Urinary bladder (tissue), 3 donors: ENCODE measurements at regions not wholly inside any gene's neighbourhood (a gene's known extent, or its start where the extent isn't known, plus 50 kb on each side); places are given as distances from the start of the nearest gene placed in this dataset.

Source experiments
- DNase-seq: peaks from one replicate; pipeline ENCODE4 v3.0.0-alpha.2; 2015; ENCODE audit errors: extremely low spot score
- H3K27ac ChIP-seq: one replicate; pipeline ENCODE4 v1.5.1; 2013; ENCODE audit warnings: low read depth, mild to moderate bottlenecking, moderate library complexity
- H3K36me3 ChIP-seq: one replicate; pipeline ENCODE4 v1.6.1; 2013; ENCODE audit warnings: mild to moderate bottlenecking, moderate library complexity; ENCODE audit not compliant: insufficient read depth
- H3K4me1 ChIP-seq: one replicate; pipeline ENCODE4 v1.6.1; 2013; ENCODE audit warnings: mild to moderate bottlenecking, moderate library complexity; ENCODE audit not compliant: insufficient read depth
- H3K4me3 ChIP-seq: one replicate; pipeline ENCODE4 v1.5.1; 2013; ENCODE audit warnings: low read depth, low read length
- WGBS: extraction: QIAGEN DNeasy Blood & Tissue Kit; methylation state at CpG from one replicate; pipeline ENCODE4 v1.1.7; 2013; 5-methylcytosine and 5-hydroxymethylcytosine counted together
- donor health status: healthy with polysubstance abuse.
- donor health status: healthy.

GRCh38 chr22:48876951-48877350 lies 950.7 kb downstream of the BRD1 start:
- Histone ChIP-seq H3K4me1 (no peaks in the 10 kb centered on the region), H3K4me3 (no peak overlapping the region), H3K36me3 (no peaks in the 10 kb centered on the region), H3K27ac (no peak overlapping the region)
- WGBS, result 74% methylated on average over 4 of the region's 4 CpGs
- DNase-seq, result no peak

DNA sequence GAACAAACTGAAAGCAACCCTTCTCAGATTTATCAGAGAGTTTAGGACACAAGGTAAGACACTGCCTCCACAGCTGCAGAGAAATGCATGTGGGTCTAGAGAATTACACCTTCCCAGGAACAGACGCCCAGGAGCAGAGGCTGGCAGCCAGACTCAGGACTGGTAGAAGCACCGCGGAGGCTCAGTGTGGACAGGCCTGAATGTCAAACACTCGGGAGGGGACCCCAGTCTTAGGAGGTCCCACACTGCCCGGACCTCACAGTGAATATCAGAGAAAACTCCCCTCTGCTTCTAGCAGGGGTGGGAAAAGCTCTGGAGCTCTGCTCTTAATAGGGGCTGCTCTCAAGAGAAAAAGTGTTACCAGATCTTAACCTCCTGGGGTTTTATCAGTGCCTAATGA lies 952.7 kb downstream of the BRD1 start:
- Histone ChIP-seq H3K4me3 (no peak overlapping the region), H3K27ac (no peak overlapping the region), H3K4me1 (no peaks in the 10 kb centered on the region), H3K36me3 (no peaks in the 10 kb centered on the region)
- WGBS, result 48% methylated on average over 5 of the region's 5 CpGs
- no peak for DNase-seq

DNA sequence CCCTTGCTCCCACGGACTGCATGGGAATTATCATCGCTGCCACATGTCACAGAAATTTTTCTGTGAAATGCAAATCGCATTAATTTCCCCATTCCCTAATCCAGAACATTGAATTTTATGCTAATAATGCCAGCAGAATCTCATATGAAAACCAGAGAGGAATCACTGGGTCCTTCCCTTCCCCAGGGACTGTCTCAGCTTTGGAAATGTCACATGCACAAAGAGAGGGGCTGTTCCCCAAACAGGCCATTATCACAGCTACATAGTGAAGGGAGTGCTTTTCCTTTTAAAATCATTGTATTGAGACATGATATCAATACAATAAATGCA lies 954.5 kb downstream of the BRD1 start:
- H3K4me1 ChIP-seq, result no peaks in the 10 kb centered on the region
- WGBS, result 84% methylated on average over 3 of the region's 3 CpGs
- no peaks in the 10 kb centered on the region for H3K36me3 ChIP-seq
- no peak for DNase-seq
- H3K27ac ChIP-seq, result no peak overlapping the region
- H3K4me3 ChIP-seq, result no peak overlapping the region

DNA sequence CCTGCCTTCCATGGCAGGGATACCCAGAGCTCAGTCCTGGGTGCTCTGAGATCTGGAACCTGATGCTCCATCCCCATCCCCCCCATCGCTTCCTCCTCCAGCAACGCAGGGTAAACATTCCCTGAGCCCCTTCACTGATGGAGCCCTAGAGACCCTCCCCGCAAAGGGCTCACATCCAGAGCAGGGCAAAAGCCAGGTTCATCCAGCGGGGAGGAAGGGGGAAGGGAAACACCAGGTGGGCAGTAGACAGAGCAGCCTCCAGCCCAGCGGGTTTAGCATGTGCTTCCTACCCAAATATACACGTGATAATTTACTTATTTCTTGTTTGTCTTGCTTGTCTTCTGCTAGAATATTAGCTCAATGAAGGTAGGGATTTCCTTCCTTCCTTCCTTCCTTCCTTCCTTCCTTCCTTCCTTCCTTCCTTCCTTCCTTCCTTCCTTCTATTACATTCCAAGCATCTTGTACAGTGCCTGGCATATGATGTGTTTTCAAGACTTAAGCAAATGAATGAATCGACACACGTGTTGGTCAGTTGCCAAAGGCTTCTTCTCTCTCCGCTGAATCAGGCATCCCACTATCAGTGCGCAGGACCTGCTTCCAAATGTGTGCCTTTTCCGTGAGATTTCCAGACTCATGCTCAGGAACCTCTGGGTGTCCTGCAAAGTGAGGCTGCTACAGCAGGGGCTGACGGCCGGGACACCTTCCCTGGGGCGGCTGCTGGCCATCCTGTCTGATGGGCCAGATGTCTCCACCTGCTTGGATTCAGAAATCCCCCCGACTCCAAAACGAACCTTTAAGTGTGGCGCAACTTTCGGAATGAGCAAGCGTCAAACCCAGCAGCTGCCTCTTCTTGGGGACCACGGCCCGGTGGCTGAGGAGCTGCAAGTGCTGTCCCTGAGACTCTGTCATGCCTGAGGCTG lies 955.1 kb downstream of the BRD1 start:
- no peaks in the 10 kb centered on the region for H3K4me1 ChIP-seq
- no peak for DNase-seq
- 75% methylated on average over 21 of the region's 21 CpGs for WGBS
- H3K36me3 ChIP-seq, result no peaks in the 10 kb centered on the region
- H3K4me3 ChIP-seq, result no peak overlapping the region
- no peak overlapping the region for H3K27ac ChIP-seq

DNA sequence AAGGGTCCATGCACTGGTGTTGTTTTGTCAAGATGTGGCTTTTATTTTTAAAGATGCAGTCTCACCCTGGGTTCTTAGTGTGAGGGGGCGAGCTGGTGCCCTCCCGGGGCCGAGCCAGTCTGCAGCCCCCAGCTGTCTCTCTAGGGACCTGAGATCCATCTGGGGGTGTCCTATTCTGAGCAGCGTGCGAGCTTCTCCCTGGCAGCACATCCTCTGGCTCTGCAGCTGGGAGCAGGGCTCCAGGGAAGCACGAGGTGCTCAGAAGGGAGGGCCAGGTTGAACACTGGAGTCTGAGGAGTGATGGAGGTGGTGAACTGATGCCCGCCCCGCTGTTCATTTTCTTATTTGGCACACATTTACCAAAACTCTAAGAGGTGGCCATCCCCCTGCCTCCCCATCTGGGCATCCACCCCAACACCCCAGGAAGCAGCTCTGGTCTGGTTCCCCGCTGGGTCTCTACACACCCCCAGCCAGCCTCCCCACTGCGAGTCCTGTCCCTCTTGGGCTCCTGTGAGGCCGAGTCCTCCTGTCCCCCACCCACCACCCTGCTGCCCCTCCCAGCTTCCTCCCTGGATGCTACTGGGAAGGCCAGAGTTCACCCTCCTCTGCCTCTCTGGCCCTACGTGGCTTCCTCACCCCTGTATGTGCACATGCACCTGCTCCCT lies 956.4 kb downstream of the BRD1 start:
- Histone ChIP-seq H3K4me1 (no peaks in the 10 kb centered on the region), H3K36me3 (no peaks in the 10 kb centered on the region), H3K4me3 (no peak overlapping the region), H3K27ac (no peak overlapping the region)
- WGBS, result 79% methylated on average over 12 of the region's 12 CpGs
- no peak for DNase-seq

- Histone ChIP-seq H3K36me3 (no peaks in the 10 kb centered on the region), H3K4me3 (no peak overlapping the region), H3K27ac (no peak overlapping the region), H3K4me1 (no peaks in the 10 kb centered on the region)
- WGBS, result 82% methylated on average over 13 of the region's 13 CpGs
- no peak for DNase-seq
Measured at GRCh38 chr22:48870436-48870835, 957.2 kb downstream of the BRD1 start.

DNA sequence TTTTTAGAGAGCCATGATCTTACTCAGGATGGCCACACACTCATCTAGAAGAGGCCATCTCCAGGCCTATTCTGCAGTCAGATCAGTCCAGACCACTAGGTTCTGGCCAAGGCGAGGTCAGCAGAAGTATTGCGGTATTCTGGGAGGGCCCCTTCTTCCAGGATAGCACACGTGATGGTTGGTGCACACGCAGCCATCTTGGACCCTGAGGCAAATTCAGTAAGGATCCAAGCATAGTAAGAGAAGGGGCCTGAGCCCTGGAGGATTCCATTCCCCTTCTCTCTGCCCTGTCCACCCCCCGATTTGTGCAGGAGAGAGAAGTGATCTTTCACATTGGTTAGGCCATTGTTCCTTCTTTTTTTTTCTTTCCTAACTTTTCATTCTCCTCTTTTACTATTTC lies 957.9 kb downstream of the BRD1 start:
- H3K4me3 ChIP-seq, result no peak overlapping the region
- H3K27ac ChIP-seq, result no peak overlapping the region
- DNase-seq, result no peak
- 94% methylated on average over 5 of the region's 5 CpGs for WGBS
- no peaks in the 10 kb centered on the region for H3K36me3 ChIP-seq
- H3K4me1 ChIP-seq, result no peaks in the 10 kb centered on the region

GRCh38 chr22:48869161-48869560 lies 958.5 kb downstream of the BRD1 start:
- Histone ChIP-seq H3K4me3 (no peak overlapping the region), H3K4me1 (no peaks in the 10 kb centered on the region), H3K36me3 (no peaks in the 10 kb centered on the region), H3K27ac (no peak overlapping the region)
- WGBS, result 89% methylated on average over 12 of the region's 12 CpGs
- no peak for DNase-seq

DNA sequence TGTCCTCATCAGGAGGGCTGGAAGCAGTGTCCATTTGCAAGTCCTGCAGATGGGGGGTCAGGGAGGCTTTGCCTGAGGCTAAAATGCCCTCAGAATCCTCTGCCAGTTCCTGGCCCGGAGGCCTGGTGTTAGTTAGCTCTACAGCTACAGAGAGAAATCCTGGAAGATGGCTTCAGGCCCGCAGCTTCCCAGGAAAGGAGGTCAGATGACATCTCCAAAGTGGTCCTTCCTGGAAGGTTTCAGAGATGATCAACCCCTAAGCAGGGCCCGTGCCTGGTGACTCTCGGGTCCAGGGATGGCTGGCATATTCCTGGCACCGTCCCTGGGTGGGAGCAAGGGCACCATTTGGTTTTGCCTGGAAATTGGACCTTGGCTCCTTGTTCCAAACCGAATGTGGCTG lies 959.1 kb downstream of the BRD1 start:
- Histone ChIP-seq H3K36me3 (no peaks in the 10 kb centered on the region), H3K27ac (no peak overlapping the region), H3K4me3 (no peak overlapping the region), H3K4me1 (no peaks in the 10 kb centered on the region)
- WGBS, result 61% methylated on average over 6 of the region's 6 CpGs
- no peak for DNase-seq

DNA sequence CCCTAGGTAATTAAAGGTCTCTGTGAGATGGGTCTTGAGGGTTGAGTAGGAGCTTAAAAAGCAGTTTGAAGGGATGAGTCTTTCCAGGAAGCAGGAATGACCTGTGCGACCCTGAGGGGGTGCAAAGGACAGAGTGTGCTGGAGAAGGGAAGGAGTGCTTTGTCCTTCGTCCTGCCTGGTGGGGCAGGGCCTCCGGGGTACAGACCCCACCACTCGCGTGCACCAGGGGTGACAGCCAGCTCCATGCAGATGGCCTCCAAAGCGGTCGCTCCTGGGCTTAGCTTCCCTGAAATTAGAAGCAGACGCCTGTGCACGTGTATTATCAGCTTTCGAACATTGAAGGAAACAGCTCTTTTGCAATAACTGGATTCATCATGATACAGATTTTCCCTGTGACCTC lies 959.8 kb downstream of the BRD1 start:
- Histone ChIP-seq H3K27ac (no peak overlapping the region), H3K4me3 (no peak overlapping the region), H3K36me3 (no peaks in the 10 kb centered on the region), H3K4me1 (no peaks in the 10 kb centered on the region)
- WGBS, result 72% methylated on average over 10 of the region's 10 CpGs
- no peak for DNase-seq

DNA sequence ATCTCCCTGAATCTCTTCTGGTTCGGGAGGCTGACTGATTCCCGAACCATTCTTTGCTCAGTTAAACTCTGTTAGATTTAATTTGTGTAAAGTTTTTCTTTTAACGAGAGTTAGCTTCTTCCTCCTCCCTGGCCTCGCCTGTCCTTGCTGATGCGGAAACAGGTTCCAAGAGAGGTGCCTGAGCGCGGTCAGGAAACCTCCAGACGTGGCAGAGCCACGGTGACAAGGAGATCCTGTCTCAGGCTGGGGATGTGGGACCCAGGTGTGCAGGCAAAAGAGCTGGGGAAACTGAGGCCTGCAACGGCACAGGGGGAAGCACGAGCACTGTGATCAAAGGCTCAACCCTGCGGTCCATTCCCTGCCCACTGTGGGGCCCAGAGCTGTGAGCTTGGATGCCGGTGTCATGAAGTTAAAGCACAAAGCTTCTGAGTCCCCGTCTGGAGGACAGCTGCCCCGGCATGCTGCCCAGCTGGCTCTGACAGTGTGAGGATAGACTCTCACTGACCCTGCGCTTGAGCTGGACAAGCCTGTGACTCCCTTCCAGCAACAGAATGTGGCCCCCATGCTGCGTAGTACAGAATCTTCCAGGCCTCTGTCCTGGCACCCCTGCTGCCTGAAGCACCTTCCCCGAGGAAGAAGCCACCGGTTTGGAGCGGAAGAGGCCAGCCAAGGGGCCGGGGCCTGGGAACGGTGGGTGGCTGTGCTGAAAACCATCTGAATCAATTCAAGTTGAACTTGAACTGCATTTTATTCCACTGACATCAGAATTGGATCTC lies 960.6 kb downstream of the BRD1 start:
- Histone ChIP-seq H3K4me1 (no peaks in the 10 kb centered on the region), H3K4me3 (no peak overlapping the region), H3K36me3 (no peaks in the 10 kb centered on the region), H3K27ac (no peak overlapping the region)
- DNase-seq, result no peak
- WGBS, result 68% methylated on average over 22 of the region's 22 CpGs

DNA sequence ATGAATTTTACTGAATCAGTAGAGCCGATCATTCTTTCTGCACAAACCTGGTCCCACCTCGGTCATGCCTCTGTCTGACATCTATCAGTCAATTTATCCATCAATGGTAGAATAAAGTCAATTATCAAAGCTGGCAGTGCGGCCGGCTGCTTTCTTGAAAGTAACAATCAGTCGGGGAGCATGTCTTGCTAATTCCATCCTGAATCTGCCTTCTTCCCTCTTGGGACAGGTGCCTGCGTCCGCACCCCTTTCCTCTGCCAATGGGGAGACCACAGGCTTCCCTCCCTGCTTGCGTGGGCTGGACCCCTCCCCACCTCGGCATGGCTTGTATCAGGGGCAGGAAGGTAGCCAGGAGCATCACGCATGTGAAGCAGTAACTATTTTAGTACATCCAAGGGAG lies 962.9 kb downstream of the BRD1 start:
- WGBS, result 46% methylated on average over 10 of the region's 10 CpGs
- Histone ChIP-seq H3K4me1 (no peaks in the 10 kb centered on the region), H3K27ac (no peak overlapping the region), H3K36me3 (no peaks in the 10 kb centered on the region), H3K4me3 (no peak overlapping the region)
- DNase-seq, result no peak

DNA sequence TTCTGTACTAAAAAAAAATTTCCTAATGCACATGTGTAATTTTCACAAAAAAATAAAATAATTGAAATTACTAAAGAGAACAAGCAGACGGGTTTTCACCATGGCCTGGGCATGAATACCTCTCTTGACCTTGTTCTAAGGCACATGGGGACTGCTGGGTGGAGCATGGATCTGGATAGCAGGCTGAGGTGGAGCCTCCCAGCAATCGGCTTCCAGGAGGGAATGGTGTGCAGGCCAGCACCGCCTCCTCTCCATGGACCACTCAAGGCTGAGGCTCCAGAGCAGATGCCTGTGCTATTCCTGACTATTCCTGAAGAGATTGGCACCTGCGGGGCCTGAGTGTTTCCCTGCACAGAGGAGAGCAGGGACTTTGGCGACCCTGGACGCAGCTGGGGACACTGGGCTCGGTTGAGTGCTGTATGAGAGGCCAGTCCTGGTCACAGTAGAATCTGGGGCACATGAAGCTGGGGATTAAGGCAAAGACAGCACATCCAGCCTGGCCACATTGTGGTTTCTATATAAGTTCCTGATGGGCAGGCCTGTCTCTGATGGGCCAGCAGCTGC lies 963.6 kb downstream of the BRD1 start:
- H3K36me3 ChIP-seq, result no peaks in the 10 kb centered on the region
- no peak for DNase-seq
- no peaks in the 10 kb centered on the region for H3K4me1 ChIP-seq
- WGBS, result 88% methylated on average over 7 of the region's 7 CpGs
- H3K4me3 ChIP-seq, result no peak overlapping the region
- no peak overlapping the region for H3K27ac ChIP-seq
